Calu3 (cell line): ENCODE measurements at regions not wholly inside any gene's neighbourhood (a gene's known extent, or its start where the extent isn't known, plus 50 kb on each side); places are given as distances from the start of the nearest gene placed in this dataset.

ENCODE experiments used
- BruUV-seq: library from RNA; stranded (reverse); fragments of 400-500 nt; replicated peaks from 2 replicates; lab custom pipeline; 2021; lab: Mats Ljungman, UMichigan
- CTCF ChIA-PET: fragments of 300-600 bp; sonication (Branson Sonifier 250); formaldehyde crosslinking; loops from one replicate; lab custom pipeline; 2022; ENCODE audit warnings: antibody characterized with exemption; lab: Charles Lee
- DNase-seq: peaks from one replicate; pipeline ENCODE4 v3.0.0; 2022
- H3K27ac Mint-ChIP-seq: one replicate; pipeline ENCODE4 v1.8.0; 2022; ENCODE audit warnings: mixed read lengths; ENCODE audit not compliant: unreplicated experiment
- H3K27me3 Mint-ChIP-seq: one replicate; pipeline ENCODE4 v1.8.0; 2022; ENCODE audit warnings: mixed read lengths; ENCODE audit not compliant: unreplicated experiment
- H3K36me3 Mint-ChIP-seq: one replicate; pipeline ENCODE4 v1.8.0; 2022; ENCODE audit warnings: mild to moderate bottlenecking, moderate library complexity, mixed read lengths; ENCODE audit not compliant: insufficient read depth, unreplicated experiment
- H3K4me1 Mint-ChIP-seq: one replicate; pipeline ENCODE4 v1.8.0; 2022; ENCODE audit warnings: mild to moderate bottlenecking, low read depth, mixed read lengths; ENCODE audit not compliant: unreplicated experiment
- H3K4me3 Mint-ChIP-seq: one replicate; pipeline ENCODE4 v1.8.0; 2022; ENCODE audit warnings: mild to moderate bottlenecking, low read depth, moderate library complexity, mixed read lengths; ENCODE audit not compliant: unreplicated experiment
- H3K9me3 Mint-ChIP-seq: one replicate; pipeline ENCODE4 v1.8.0; 2022; ENCODE audit warnings: low read depth, mixed read lengths; ENCODE audit not compliant: unreplicated experiment
- CTCF ChIP-seq: fragments of 200-600 bp; IDR thresholded peaks from one replicate; pipeline ENCODE4 v1.8.0; 2022; ENCODE audit warnings: antibody characterized with exemption; ENCODE audit not compliant: unreplicated experiment
- intact Hi-C: fragments of 100-400 bp; cut with micrococcal nuclease; formaldehyde crosslinking; loops from one replicate; pipeline ENCODE4 v1.10.0; 2022; ENCODE audit not compliant: unreplicated experiment

- Mint-ChIP-seq H3K9me3 (no peaks in the 10 kb centered on the region), H3K4me3 (peak overlapping the region; percentile 1), H3K27ac (peak overlapping the region; percentile 80), H3K36me3 (no peaks in the 10 kb centered on the region), H3K27me3 (no peaks in the 10 kb centered on the region), H3K4me1 (peaks cover 36% of the 10 kb centered on the region)
- DNase-seq = no peak
- TF ChIP-seq CTCF = no peak
- BruUV-seq = no TSS peak
- CTCF ChIA-PET = no interaction called here
- intact Hi-C loops = loop anchor here (1.0 kb wide), 1 partner anchor 810 kb away; no protein-coding TSS in a partner anchor
These were observed 422.0 kb upstream of the ZEB2 start for GRCh38 chr2:144941743-144942488.

- Mint-ChIP-seq H3K4me3 (no peak overlapping the region), H3K9me3 (no peaks in the 10 kb centered on the region), H3K4me1 (peaks cover 36% of the 10 kb centered on the region), H3K27me3 (no peaks in the 10 kb centered on the region), H3K36me3 (no peaks in the 10 kb centered on the region), H3K27ac (no peak overlapping the region)
- intact Hi-C loops = no loop called here
- no peak for DNase-seq
- CTCF ChIA-PET = no interaction called here
- no TSS peak for BruUV-seq
- TF ChIP-seq CTCF = no peak
These were observed 419.7 kb upstream of the ZEB2 start for GRCh38 chr2:144939590-144939989.

GRCh38 chr2:144937910-144938709 lies 418.2 kb upstream of the ZEB2 start:
- BruUV-seq = no TSS peak

GRCh38 chr2:144937066-144937465 lies 417.1 kb upstream of the ZEB2 start:
- no peak for TF ChIP-seq CTCF
- H3K9me3 Mint-ChIP-seq = no peaks in the 10 kb centered on the region
- peaks cover 19% of the 10 kb centered on the region for H3K4me1 Mint-ChIP-seq
- H3K36me3 Mint-ChIP-seq = no peaks in the 10 kb centered on the region
- intact Hi-C loops = no loop called here
- CTCF ChIA-PET = no interaction called here
- no peaks in the 10 kb centered on the region for H3K27me3 Mint-ChIP-seq
- DNase-seq = no peak
- H3K4me3 Mint-ChIP-seq = no peak overlapping the region
- BruUV-seq = no TSS peak
- H3K27ac Mint-ChIP-seq = no peak overlapping the region

More at GRCh38 chr2:144937910-144938709, 418.2 kb upstream of the ZEB2 start:
- no peak for DNase-seq
- H3K9me3 Mint-ChIP-seq = no peaks in the 10 kb centered on the region
- peak overlapping the region; percentile 17 for H3K27ac Mint-ChIP-seq
- CTCF ChIA-PET = no interaction called here
- no peaks in the 10 kb centered on the region for H3K36me3 Mint-ChIP-seq
- intact Hi-C loops = no loop called here
- no peak overlapping the region for H3K4me3 Mint-ChIP-seq
- H3K27me3 Mint-ChIP-seq = no peaks in the 10 kb centered on the region
- H3K4me1 Mint-ChIP-seq = peaks cover 29% of the 10 kb centered on the region
- no peak for TF ChIP-seq CTCF
